ENCODE measurements at regions not wholly inside any gene's neighbourhood (a gene's known extent, or its start where the extent isn't known, plus 50 kb on each side); places are given as distances from the start of the nearest gene placed in this dataset.
"Not testable (repeated sequence)": the region's sequence is repeated elsewhere in the genome, so short reads cannot be mapped to it uniquely, and the experiment has no call there.

- not testable (repeated sequence) for H3K9me3 Mint-ChIP-seq, H3K4me1 Mint-ChIP-seq, H3K36me3 Mint-ChIP-seq, H3K27ac Mint-ChIP-seq, H3K27me3 Mint-ChIP-seq, H3K4me3 Mint-ChIP-seq
Measured at GRCh38 chr15:84159346-84160269, 76.0 kb upstream of the GOLGA6L4 start.

GRCh38 chr15:84164423-84165292 lies 70.9 kb upstream of the GOLGA6L4 start:
- H3K4me3 Mint-ChIP-seq: peak overlapping the region in 1 of 4 donors; percentile 43
- not testable (repeated sequence) for H3K27ac Mint-ChIP-seq, H3K27me3 Mint-ChIP-seq, H3K36me3 Mint-ChIP-seq, H3K9me3 Mint-ChIP-seq, H3K4me1 Mint-ChIP-seq

DNA sequence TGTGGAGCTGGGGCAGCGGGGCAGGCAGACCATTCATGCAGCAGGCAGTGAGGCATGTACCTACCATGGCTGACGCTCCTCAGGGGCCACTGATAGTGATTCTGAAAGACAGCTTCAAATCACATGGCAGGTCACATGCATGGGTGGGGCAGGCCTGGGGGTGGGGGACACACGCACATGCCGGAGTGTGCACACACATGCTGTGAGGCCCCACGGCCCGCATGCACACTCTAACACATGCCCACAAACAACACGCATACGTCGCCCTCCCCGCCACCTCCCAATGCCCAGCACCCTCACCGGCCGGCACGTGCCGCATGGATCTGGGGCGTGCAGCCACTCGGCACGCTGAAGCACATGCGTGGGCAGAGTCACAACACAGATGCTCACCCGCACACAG lies 65.5 kb upstream of the GOLGA6L4 start:
- not testable (repeated sequence) for H3K27ac Mint-ChIP-seq, H3K27me3 Mint-ChIP-seq, H3K9me3 Mint-ChIP-seq, H3K4me1 Mint-ChIP-seq, H3K4me3 Mint-ChIP-seq, H3K36me3 Mint-ChIP-seq

- H3K4me1 Mint-ChIP-seq, H3K27me3 Mint-ChIP-seq, H3K27ac Mint-ChIP-seq, H3K4me3 Mint-ChIP-seq, H3K36me3 Mint-ChIP-seq, H3K9me3 Mint-ChIP-seq: not testable (repeated sequence)
Measured at GRCh38 chr15:84173231-84173610, 62.4 kb upstream of the GOLGA6L4 start.

Data from IgD-negative memory B cell (primary cell).